Neural progenitor cell (in vitro differentiated cells): ENCODE measurements at regions not wholly inside any gene's neighbourhood (a gene's known extent, or its start where the extent isn't known, plus 50 kb on each side); places are given as distances from the start of the nearest gene placed in this dataset.

Experiments used
- DNase-seq: peaks from one replicate; pipeline ENCODE4 v3.0.0-alpha.2; 2016; ENCODE audit warnings: low spot score
- H2AFZ ChIP-seq: fragments of 200-600 bp; sonication (generic); replicated peaks from 2 replicates; pipeline ENCODE4 v1.6.1; 2016; ENCODE audit warnings: antibody characterized with exemption
- H3F3A ChIP-seq: fragments of 200-600 bp; sonication (generic); 2 replicates; pipeline ENCODE4 v1.6.1; 2016; ENCODE audit warnings: antibody characterized with exemption, low read depth
- H3K27ac ChIP-seq: fragments of 200-600 bp; sonication (generic); 2 replicates; pipeline ENCODE4 v1.5.1; 2016; ENCODE audit warnings: mild to moderate bottlenecking
- H3K27me3 ChIP-seq: fragments of 200-600 bp; sonication (generic); 2 replicates; pipeline ENCODE4 v1.6.1; 2016; ENCODE audit warnings: mild to moderate bottlenecking, moderate library complexity
- H3K36me3 ChIP-seq: fragments of 200-600 bp; sonication (generic); 2 replicates; pipeline ENCODE4 v1.5.1; 2016
- H3K4me1 ChIP-seq: fragments of 200-600 bp; sonication (generic); 2 replicates; pipeline ENCODE4 v1.6.1; 2016; ENCODE audit warnings: mixed run types
- H3K4me2 ChIP-seq: fragments of 200-600 bp; sonication (generic); 2 replicates; pipeline ENCODE4 v1.6.1; 2016
- H3K4me3 ChIP-seq: fragments of 200-600 bp; sonication (generic); 2 replicates; pipeline ENCODE4 v1.5.1; 2016
- H3K79me2 ChIP-seq: fragments of 200-600 bp; sonication (generic); 2 replicates; pipeline ENCODE4 v1.6.1; 2016; ENCODE audit warnings: low read depth
- H3K9ac ChIP-seq: fragments of 200-600 bp; sonication (generic); 2 replicates; pipeline ENCODE4 v1.6.1; 2016
- H3K9me3 ChIP-seq: fragments of 200-600 bp; sonication (generic); 2 replicates; pipeline ENCODE4 v1.5.1; 2016; ENCODE audit warnings: low read depth
- H4K20me1 ChIP-seq: fragments of 200-600 bp; sonication (generic); 2 replicates; pipeline ENCODE4 v1.6.1; 2016; ENCODE audit warnings: low read depth
- H3K27ac Mint-ChIP-seq: 3 replicates; pipeline ENCODE4 v1.8.0; 2021; ENCODE audit warnings: mixed read lengths
- H3K27me3 Mint-ChIP-seq: 2 replicates; pipeline ENCODE4 v1.8.0; 2022; ENCODE audit warnings: low read depth, mild to moderate bottlenecking, inconsistent platforms, moderate library complexity, mixed read lengths; ENCODE audit not compliant: insufficient read depth
- H3K36me3 Mint-ChIP-seq: 3 replicates; pipeline ENCODE4 v1.8.0; 2021; ENCODE audit warnings: mixed read lengths
- H3K4me1 Mint-ChIP-seq: 3 replicates; pipeline ENCODE4 v1.8.0; 2021; ENCODE audit warnings: mixed read lengths
- H3K4me3 Mint-ChIP-seq: 3 replicates; pipeline ENCODE4 v1.8.0; 2021; ENCODE audit warnings: mild to moderate bottlenecking, moderate library complexity, mixed read lengths
- H3K9me3 Mint-ChIP-seq: 3 replicates; pipeline ENCODE4 v1.8.0; 2020; ENCODE audit warnings: mixed read lengths
- CTCF ChIP-seq: fragments of 200-600 bp; sonication (generic); IDR thresholded peaks from 2 replicates; pipeline ENCODE4 v1.5.1; 2017; ENCODE audit warnings: antibody characterized with exemption, mild to moderate bottlenecking
- EZH2 ChIP-seq: fragments of 200-600 bp; sonication (generic); IDR thresholded peaks from 2 replicates; pipeline ENCODE4 v1.6.1; 2017; ENCODE audit warnings: antibody characterized with exemption, mild to moderate bottlenecking, moderate library complexity
- EZH2phosphoT487 ChIP-seq: fragments of 200-600 bp; sonication (generic); IDR thresholded peaks from 2 replicates; pipeline ENCODE4 v1.6.1; 2017; ENCODE audit warnings: antibody characterized with exemption

- H2AFZ ChIP-seq = no peak overlapping the region
- no peaks in the 10 kb centered on the region for H4K20me1 ChIP-seq
- Mint-ChIP-seq H3K27ac (no peak overlapping the region), H3K4me3 (no peak overlapping the region), H3K36me3 (no peaks in the 10 kb centered on the region), H3K27me3 (peaks cover 12% of the 10 kb centered on the region), H3K4me1 (no peaks in the 10 kb centered on the region), H3K9me3 (peaks cover 22% of the 10 kb centered on the region)
- no peak for TF ChIP-seq EZH2
- no peak for TF ChIP-seq EZH2phosphoT487
- TF ChIP-seq CTCF = no peak
- no peaks in the 10 kb centered on the region for H3K27me3 ChIP-seq
- H3K4me1 ChIP-seq = no peaks in the 10 kb centered on the region
- no peak overlapping the region for H3K4me3 ChIP-seq
- no peak for DNase-seq
- no peaks in the 10 kb centered on the region for H3K9me3 ChIP-seq
- no peak overlapping the region for H3K27ac ChIP-seq
- H3K9ac ChIP-seq = no peak overlapping the region
- no peaks in the 10 kb centered on the region for H3F3A ChIP-seq
- no peaks in the 10 kb centered on the region for H3K36me3 ChIP-seq
- H3K79me2 ChIP-seq = no peaks in the 10 kb centered on the region
- no peak overlapping the region for H3K4me2 ChIP-seq
These were observed 66.8 kb upstream of the MOCS1 start for GRCh38 chr6:40000964-40001515.

DNA sequence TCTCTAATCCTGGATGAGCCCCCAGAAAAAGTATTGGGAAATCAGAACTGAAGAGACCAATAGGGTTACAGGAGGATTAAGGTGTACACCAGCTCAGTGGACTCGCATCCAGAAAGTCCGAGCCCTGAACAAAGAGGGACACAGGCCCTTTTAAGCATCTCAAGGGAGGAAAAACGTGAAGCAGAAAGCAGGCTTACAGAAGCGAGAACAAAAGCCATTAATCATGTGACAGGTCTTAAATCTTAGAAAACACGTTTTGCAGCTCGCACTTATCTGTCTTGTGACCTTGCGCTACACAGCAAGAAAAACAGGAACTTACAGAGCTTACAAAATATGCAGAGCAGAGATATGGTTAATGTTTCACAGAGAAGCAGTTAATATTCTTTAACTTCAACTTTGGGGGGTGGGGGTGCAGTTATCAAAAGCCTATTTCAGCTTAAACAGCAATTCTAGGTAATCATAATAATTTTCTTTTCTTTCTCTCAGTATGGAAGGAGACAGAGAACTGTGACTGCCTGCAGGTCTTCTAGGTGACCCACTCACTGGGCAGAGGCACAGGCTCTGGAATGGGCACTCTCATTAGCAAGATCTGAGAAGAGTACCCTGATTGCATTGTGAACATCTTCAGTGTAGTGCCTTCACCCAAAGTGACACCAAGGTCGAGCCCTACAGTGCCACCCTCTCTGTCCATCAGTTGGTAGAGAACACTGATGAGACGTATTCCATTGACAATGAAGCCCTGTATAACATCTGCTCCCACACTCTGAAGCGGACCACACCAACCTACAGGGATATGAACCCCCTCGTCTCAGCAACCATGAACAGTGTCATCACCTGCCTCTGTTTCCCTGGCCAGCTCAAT, 65.0 kb upstream of the MOCS1 start:
- H3K27ac ChIP-seq = no peak overlapping the region
- H3K27me3 Mint-ChIP-seq = peaks cover 12% of the 10 kb centered on the region
- no peaks in the 10 kb centered on the region for H3K79me2 ChIP-seq
- no peaks in the 10 kb centered on the region for H3K27me3 ChIP-seq
- H3K27ac Mint-ChIP-seq = no peak overlapping the region
- H3K9me3 Mint-ChIP-seq = peaks cover 22% of the 10 kb centered on the region
- no peaks in the 10 kb centered on the region for H3K36me3 Mint-ChIP-seq
- H3K4me1 ChIP-seq = no peaks in the 10 kb centered on the region
- H3F3A ChIP-seq = no peaks in the 10 kb centered on the region
- H3K36me3 ChIP-seq = no peaks in the 10 kb centered on the region
- no peak for DNase-seq
- H3K4me3 ChIP-seq = no peak overlapping the region
- no peak overlapping the region for H3K4me2 ChIP-seq
- no peak overlapping the region for H2AFZ ChIP-seq
- no peak overlapping the region for H3K4me3 Mint-ChIP-seq
- no peaks in the 10 kb centered on the region for H3K9me3 ChIP-seq
- no peaks in the 10 kb centered on the region for H3K4me1 Mint-ChIP-seq
- TF ChIP-seq EZH2 (no peak), EZH2phosphoT487 (no peak), CTCF (no peak)
- H3K9ac ChIP-seq = no peak overlapping the region
- H4K20me1 ChIP-seq = no peaks in the 10 kb centered on the region

- Histone ChIP-seq H3K27ac (no peak overlapping the region), H3F3A (no peaks in the 10 kb centered on the region), H3K79me2 (no peaks in the 10 kb centered on the region), H2AFZ (no peak overlapping the region), H3K27me3 (no peaks in the 10 kb centered on the region), H3K36me3 (no peaks in the 10 kb centered on the region), H4K20me1 (no peaks in the 10 kb centered on the region), H3K9me3 (peaks cover 6% of the 10 kb centered on the region), H3K4me3 (no peak overlapping the region), H3K9ac (no peak overlapping the region), H3K4me2 (no peak overlapping the region), H3K4me1 (no peaks in the 10 kb centered on the region)
- no peak overlapping the region for H3K4me3 Mint-ChIP-seq
- TF ChIP-seq EZH2phosphoT487 (no peak), EZH2 (no peak), CTCF (no peak)
- no peak for DNase-seq
- H3K27ac Mint-ChIP-seq = no peak overlapping the region
- H3K9me3 Mint-ChIP-seq = peaks cover 26% of the 10 kb centered on the region
- no peaks in the 10 kb centered on the region for H3K4me1 Mint-ChIP-seq
- H3K27me3 Mint-ChIP-seq = peaks cover 10% of the 10 kb centered on the region
- no peaks in the 10 kb centered on the region for H3K36me3 Mint-ChIP-seq
These were observed 63.9 kb upstream of the MOCS1 start for GRCh38 chr6:39998126-39998525.
